ENCODE measurements at regions not wholly inside any gene's neighbourhood (a gene's known extent, or its start where the extent isn't known, plus 50 kb on each side); places are given as distances from the start of the nearest gene placed in this dataset.

- DNase-seq: no peak
These were observed 165.9 kb upstream of the PITX1 start for GRCh38 chr5:135199919-135200318.

- no peak for DNase-seq
These were observed 162.5 kb upstream of the PITX1 start for GRCh38 chr5:135196483-135196882.

DNA sequence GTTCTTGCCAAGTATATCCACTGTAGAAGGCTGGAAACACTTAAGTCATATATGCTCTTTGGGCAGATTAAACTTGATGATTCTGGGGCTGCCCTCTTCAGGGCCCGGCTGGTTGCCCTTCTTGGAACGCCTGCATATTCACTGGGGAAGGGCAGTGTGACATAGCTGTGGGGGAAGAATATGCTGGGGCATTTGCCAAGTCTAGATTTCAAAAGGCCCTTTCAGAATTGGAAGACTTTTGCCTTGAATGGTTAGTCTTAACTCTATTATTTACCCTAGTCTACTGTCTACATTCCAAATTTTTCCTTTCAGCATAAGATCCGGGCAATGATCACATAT is 161.2 kb upstream of the PITX1 start:
- DNase-seq: no peak

GRCh38 chr5:135194573-135195269 is 160.7 kb upstream of the PITX1 start:
- DNase-seq: no peak

DNA sequence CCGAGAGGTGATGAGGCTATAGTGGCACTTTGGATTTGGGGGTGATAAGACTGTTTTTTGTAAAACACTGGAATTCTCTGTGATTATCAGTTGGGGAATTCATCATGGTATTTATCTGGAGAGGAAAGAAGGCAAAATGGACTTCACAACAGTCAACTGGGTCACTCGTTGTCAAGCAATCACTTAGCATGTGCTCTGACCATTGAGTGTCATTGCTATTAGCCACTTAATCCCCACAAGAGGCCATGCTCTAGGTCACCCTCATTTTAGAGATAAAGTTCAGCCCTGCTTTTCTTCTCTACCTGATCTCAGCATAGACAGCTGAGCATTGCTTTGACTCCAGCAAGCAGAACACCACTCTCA is 160.1 kb upstream of the PITX1 start:
- DNase-seq: no peak

- DNase-seq: no peak
These were observed 159.4 kb upstream of the PITX1 start for GRCh38 chr5:135193213-135194125.

- DNase-seq: no peak
These were observed 158.3 kb upstream of the PITX1 start for GRCh38 chr5:135192351-135192750.

DNA sequence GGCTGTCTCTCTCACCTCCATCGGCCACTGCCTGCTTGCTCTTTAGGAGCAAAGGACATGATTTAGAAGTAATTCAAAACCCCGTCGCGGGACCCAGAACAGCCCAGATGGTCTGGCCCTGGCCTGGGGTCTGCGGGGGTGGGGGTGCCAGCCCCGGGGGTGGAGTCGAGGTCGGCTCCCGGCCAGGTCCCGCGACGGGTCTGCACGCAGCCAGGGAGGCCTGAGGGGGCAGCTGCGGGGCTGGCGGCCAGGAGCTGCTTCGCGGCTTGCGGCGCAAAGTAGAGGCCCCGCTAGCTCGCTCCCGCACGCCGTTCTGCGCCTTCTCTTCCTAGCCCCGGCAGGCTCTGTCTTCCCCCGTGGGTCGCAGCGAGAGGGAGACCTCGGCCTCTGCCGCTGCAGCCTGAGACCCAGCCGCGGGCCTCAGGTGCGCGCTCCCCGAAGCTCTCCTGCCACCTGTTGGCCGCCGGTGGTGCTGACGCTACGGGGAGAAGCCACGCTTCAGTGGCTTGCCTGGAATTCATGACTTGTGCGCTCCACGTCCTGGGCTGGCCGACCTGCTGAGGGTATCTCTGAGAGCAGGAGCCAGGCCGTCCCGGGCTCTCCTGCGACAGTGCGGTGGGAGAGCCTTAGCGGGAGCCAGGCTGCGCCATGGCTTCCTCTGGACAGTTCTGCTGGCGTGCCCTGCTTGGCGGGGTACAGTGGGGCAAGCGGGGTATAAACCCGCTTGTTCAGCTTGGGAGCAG is 157.2 kb upstream of the PITX1 start:
- DNase-seq: peak; percentile 79 to 83

- no peak for DNase-seq
These were observed 156.5 kb upstream of the PITX1 start for GRCh38 chr5:135190416-135191083.

DNA sequence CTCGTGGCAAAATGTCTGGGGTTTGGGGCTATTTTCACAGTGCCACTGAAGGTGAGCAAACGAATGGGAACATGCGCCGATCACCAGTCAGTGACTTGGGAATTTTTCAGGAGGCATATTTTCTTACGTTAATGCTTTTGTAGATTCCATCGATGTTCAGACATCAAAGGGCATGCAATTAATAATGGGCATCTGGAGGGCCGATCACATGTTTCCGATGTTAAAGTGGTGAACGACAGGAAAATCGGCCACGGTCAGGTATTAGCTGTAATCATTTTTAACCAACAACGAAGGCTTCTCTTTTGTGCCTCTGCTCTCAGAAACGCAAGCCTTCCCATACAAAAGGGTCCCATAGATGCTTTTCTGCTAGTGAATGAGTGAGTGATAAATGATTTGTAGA is 155.0 kb upstream of the PITX1 start:
- no peak for DNase-seq

DNA sequence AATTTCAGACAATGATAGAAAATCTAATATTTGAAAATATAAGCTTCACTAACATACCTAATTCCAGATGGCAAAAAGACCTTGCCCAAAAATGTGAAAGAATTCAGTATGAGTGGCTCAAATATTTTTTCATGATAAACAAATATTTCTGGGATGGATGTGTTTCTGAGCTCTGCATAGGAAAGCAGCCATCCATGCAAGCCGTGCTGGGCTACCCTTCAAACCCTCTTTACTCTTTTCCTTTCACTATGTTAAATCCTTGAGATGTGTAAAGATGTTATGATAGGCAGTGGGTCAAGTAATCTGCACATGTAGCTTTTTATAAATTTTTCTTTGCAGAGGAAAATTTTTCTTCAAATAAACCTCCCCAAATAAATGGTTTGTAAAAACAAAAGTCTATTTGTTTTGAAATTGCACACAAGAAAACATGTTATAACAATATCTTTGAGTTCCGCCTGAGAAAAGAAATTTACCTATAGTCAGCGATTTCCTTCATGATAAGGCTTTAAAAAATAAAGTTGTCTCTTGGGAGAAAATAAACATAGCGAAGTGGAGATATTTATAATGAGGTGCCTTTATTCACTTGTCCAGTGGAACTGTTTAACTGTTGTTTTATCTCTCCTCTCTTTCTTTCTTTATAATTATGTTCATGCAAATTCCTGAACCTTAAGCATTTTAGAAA is 154.3 kb upstream of the PITX1 start:
- no peak for DNase-seq

DNA sequence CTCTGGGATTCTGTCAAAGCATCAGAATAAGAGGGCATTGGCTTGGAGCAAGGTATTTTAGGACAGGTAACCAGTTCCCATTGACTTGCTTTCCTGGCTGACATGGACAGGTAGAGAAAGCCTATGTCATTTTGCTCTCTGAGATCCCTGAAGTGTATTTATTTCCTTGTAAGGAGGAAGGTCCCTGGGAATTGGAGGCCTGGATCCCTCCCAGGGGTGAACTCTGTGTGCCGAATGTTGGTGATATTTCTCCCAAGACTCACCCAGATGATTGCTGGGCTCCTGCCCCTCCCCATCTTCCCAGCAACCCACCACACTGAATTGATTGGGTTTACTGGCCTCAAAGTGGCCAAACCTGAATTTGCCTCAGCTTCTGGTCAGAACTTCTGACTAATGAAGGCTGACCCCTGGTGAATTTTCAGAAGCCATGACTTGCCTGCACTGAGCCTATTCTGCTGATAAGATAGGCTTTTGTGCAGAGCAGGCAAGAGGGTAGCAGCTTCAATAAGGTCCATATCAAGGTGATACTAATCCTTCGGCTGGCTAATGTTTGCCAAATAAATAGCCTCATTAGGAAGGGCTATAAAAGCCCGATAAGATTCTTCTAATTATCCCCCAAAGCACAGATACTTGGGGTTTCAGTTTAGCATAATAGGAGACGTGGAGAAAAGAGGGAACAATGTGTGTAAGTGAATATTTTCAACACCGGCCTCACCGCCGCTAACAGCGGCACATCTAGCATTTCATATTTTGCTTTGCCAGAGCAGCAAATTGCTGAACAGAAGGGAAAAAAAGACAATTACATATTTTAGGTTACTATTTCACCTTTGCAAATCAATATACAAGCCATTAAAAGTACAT is 152.9 kb upstream of the PITX1 start:
- no peak for DNase-seq

GRCh38 chr5:135185481-135186065 is 151.5 kb upstream of the PITX1 start:
- no peak for DNase-seq

- no peak for DNase-seq
These were observed 150.6 kb upstream of the PITX1 start for GRCh38 chr5:135184646-135185045.

DNA sequence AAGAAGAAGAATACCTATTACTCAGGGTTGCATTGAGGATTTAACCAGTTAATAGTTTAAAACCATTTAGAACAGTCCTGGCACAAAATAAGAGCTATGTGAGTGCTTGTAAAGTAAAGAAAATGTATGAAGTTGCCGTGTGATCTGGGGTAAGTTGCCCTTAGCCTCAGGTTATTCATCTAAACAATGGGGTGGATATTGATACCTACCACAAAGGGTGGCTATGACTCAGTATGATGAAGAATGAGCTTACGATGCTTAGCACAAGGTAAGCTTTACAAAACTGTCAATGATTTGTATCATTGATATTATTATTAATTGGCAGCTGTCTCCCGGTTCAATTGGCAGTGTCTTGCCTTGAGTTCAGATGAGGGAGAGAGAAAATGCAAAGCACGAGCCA is 149.4 kb upstream of the PITX1 start:
- no peak for DNase-seq

DNA sequence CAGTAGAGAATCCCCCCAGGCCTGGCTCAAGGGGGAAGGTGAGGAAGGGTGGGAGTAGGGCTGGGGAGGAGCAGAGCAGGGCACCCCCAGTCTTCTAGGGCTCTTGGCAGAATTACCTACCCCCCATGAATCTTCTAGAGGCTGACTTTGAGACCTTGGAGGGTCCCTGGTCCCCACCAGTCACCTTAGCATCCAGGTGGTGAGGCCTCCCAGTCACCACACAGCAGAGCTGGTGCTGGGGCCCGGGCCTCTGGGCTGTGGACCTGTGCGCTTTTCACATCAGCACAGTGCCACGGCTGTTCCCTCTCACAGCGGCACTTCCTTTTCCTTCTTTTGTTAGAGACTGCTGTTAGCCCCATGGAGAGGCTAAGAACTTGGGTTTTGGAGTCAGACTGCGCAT is 148.6 kb upstream of the PITX1 start:
- DNase-seq: no peak

- DNase-seq: no peak
These were observed 147.6 kb upstream of the PITX1 start for GRCh38 chr5:135181653-135182052.

DNA sequence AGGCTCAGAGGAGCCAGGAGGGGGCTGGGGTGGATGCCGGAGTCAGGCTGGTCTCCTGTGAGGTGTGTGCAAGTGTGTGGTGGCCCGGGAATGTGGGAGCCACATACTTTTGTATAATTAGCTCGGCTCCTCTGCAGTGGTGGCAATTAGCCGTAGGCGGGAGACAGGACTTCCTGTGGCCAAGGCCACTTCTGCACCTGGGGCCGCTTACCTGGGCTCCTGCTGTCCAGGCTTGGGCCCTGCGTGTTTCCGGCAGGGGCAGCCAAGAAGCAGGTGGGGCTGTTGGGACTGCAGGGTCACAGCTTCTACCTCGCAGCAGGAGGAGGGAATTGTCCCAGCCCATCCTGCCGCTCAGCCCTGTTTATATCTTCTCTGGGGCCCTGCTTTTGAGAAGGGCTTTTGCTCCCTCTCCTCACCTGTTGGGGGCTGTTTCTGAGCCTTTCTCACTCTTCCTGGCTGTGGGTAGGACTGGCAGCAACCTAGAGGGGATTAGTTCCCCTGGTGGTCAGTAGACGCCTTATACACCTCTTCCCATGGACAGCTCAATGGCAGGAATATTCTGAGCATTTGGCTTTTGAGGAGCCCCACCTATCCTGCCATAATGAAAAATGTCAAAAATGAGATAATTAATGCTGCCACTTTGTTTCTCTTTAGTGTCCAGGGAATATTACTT is 145.4 kb upstream of the PITX1 start:
- DNase-seq: no peak

DNA sequence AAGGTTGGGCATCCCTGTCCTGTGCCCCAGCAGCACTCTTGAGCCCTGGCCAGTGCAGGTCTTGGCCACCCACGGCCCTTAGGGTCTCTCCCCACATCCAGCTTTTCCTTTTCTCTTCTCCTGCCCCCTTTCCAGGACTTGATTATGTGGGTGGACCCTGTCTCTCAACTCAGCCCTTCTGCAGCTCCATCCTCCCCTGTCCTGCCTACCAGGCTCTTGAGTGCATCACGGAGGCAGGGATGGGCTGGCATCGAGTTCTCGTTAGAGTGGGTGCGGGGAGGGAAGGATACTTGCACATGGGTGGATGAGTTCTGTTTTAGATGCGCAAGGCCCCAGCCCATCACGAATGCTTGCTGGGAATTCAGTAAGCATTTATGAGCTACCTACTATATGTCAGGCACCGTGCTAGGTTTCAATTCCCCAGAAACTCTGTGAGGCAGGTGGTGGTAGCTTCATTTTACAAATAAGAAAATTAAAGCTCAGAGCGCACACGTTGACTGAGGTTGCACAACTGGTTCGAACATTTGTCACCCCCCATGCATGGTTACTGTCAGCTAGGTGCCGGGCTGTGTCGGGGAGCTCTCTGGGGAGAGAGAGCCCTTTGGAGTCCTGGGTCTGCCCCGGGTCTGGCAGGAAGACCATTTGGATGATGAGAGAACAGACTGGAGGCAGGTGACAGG is 144.6 kb upstream of the PITX1 start:
- DNase-seq: no peak

DNA sequence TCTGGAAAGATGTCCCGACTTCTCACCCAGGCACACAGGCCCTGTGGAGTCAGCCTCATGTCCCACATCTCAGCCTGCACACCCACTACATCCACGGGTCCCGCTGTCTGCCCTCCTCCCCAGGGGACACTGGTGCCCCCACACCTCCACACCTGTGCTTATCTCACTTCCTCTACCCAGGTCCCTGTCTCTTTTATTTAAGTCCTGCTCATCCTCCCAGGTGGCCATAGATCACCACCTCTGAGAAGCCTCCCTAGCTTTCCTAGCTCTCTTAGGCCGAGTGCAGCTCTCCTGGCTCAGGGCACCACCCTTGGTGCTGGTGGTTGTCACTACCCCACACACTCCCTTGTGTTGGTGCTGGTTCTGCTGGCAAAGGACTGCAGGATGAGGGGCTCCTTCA is 143.6 kb upstream of the PITX1 start:
- DNase-seq: no peak

Data from activated CD4-positive, alpha-beta T cell treated with anti-CD3 and anti-CD28 coated beads, Interleukin-2, amount 50 U/mL, for 48 hours (primary cell).